GM18502 (cell line): ENCODE measurements at regions not wholly inside any gene's neighbourhood (a gene's known extent, or its start where the extent isn't known, plus 50 kb on each side); places are given as distances from the start of the nearest gene placed in this dataset.
"Not testable (repeated sequence)": the region's sequence is repeated elsewhere in the genome, so short reads cannot be mapped to it uniquely, and the experiment has no call there.

Experiments
- ATAC-seq: cut with Tn5 transposase; IDR thresholded peaks from one replicate; pipeline ENCODE4 v1.9.1; 2021; ENCODE audit warnings: mild to moderate bottlenecking; ENCODE audit not compliant: unreplicated experiment, poor library complexity

GRCh38 chr4:28296239-28296638, 1435.6 kb downstream of the STIM2 start:
- no peak for ATAC-seq

- no peak for ATAC-seq
Measured at GRCh38 chr4:28310926-28311325, 1450.3 kb downstream of the STIM2 start.

- ATAC-seq: not testable (repeated sequence)
Measured at GRCh38 chr4:28312497-28312896, 1451.9 kb downstream of the STIM2 start.

GRCh38 chr4:28313729-28314713, 1453.4 kb downstream of the STIM2 start:
- no peak for ATAC-seq

- no peak for ATAC-seq
Measured at GRCh38 chr4:28317221-28317620, 1456.6 kb downstream of the STIM2 start.

GRCh38 chr4:28334249-28334648, 1473.6 kb downstream of the STIM2 start:
- no peak for ATAC-seq

GRCh38 chr4:28341784-28342183, 1481.1 kb downstream of the STIM2 start:
- ATAC-seq: no peak

- no peak for ATAC-seq
Measured at GRCh38 chr4:28350485-28350884, 1489.8 kb downstream of the STIM2 start.

GRCh38 chr4:28351102-28351501, 1490.5 kb downstream of the STIM2 start:
- no peak for ATAC-seq

- ATAC-seq: no peak
Measured at GRCh38 chr4:28351826-28352225, 1491.2 kb downstream of the STIM2 start.

GRCh38 chr4:28354880-28355656, 1494.4 kb downstream of the STIM2 start:
- ATAC-seq: no peak

GRCh38 chr4:28357990-28358389, 1497.3 kb downstream of the STIM2 start:
- ATAC-seq: no peak

GRCh38 chr4:28358606-28359005, 1498.0 kb downstream of the STIM2 start:
- no peak for ATAC-seq

GRCh38 chr4:28360681-28361080, 1500.0 kb downstream of the STIM2 start:
- ATAC-seq: no peak

- ATAC-seq: no peak
Measured at GRCh38 chr4:28362169-28362568, 1501.5 kb downstream of the STIM2 start.

- no peak for ATAC-seq
Measured at GRCh38 chr4:28369499-28369898, 1508.9 kb downstream of the STIM2 start.

- no peak for ATAC-seq
Measured at GRCh38 chr4:28373191-28373590, 1512.5 kb downstream of the STIM2 start.

GRCh38 chr4:28373601-28374000, 1513.0 kb downstream of the STIM2 start:
- ATAC-seq: no peak

GRCh38 chr4:28378109-28378830, 1517.6 kb downstream of the STIM2 start:
- ATAC-seq: no peak

- no peak for ATAC-seq
Measured at GRCh38 chr4:28385801-28386200, 1525.2 kb downstream of the STIM2 start.

GRCh38 chr4:28386776-28387175, 1526.1 kb downstream of the STIM2 start:
- no peak for ATAC-seq
